GM23338 (cell line): ENCODE measurements at regions not wholly inside any gene's neighbourhood (a gene's known extent, or its start where the extent isn't known, plus 50 kb on each side); places are given as distances from the start of the nearest gene placed in this dataset.

Experiments
- ATAC-seq: fragments of 200-7000 bp; cut with Tn5 transposase; 3 replicates; pipeline ENCODE4 v1.9.1; 2020
- DNase-seq: peaks from one replicate; pipeline ENCODE4 v3.0.0-alpha.2; 2015; ENCODE audit warnings: low spot score
- H2AFZ ChIP-seq: fragments of 200-600 bp; sonication (generic); 2 replicates; pipeline ENCODE4 v1.8.0; 2016; ENCODE audit warnings: antibody characterized with exemption, mild to moderate bottlenecking, moderate library complexity
- H3F3A ChIP-seq: fragments of 200-600 bp; sonication (generic); replicated peaks from 2 replicates; pipeline ENCODE4 v1.8.0; 2017; ENCODE audit warnings: antibody characterized with exemption, mixed run types, low read depth
- H3K27ac ChIP-seq: fragments of 200-600 bp; sonication (generic); 2 replicates; pipeline ENCODE4 v1.6.1; 2016; ENCODE audit warnings: low read depth
- H3K27me3 ChIP-seq: fragments of 200-600 bp; sonication (generic); 2 replicates; pipeline ENCODE4 v1.8.0; 2016; ENCODE audit warnings: mild to moderate bottlenecking, mixed run types, moderate library complexity; ENCODE audit not compliant: insufficient read depth
- H3K36me3 ChIP-seq: fragments of 200-600 bp; sonication (generic); 2 replicates; pipeline ENCODE4 v1.8.0; 2016; ENCODE audit warnings: mild to moderate bottlenecking; ENCODE audit not compliant: insufficient read depth
- H3K4me1 ChIP-seq: fragments of 200-600 bp; sonication (generic); 2 replicates; pipeline ENCODE4 v1.8.0; 2016; ENCODE audit warnings: mild to moderate bottlenecking, moderate library complexity; ENCODE audit not compliant: insufficient read depth
- H3K4me2 ChIP-seq: fragments of 200-600 bp; sonication (generic); 2 replicates; pipeline ENCODE4 v1.7.1; 2017; ENCODE audit warnings: mixed run types
- H3K4me3 ChIP-seq: fragments of 200-600 bp; sonication (generic); 2 replicates; pipeline ENCODE4 v1.6.1; 2016; ENCODE audit warnings: mixed run types
- H3K79me2 ChIP-seq: fragments of 200-600 bp; sonication (generic); replicated peaks from 2 replicates; pipeline ENCODE4 v1.8.0; 2017; ENCODE audit warnings: mild to moderate bottlenecking; ENCODE audit not compliant: insufficient read depth
- H3K9me2 ChIP-seq: fragments of 200-600 bp; sonication (generic); 2 replicates; pipeline ENCODE4 v1.8.0; 2017; ENCODE audit not compliant: insufficient read depth
- H4K20me1 ChIP-seq: fragments of 200-600 bp; sonication (generic); replicated peaks from 2 replicates; pipeline ENCODE4 v1.8.0; 2017; ENCODE audit warnings: mild to moderate bottlenecking; ENCODE audit not compliant: insufficient read depth
- H3K27ac Mint-ChIP-seq: 2 replicates; pipeline ENCODE4 v1.8.0; 2020; ENCODE audit warnings: inconsistent platforms, mild to moderate bottlenecking, moderate library complexity, mixed read lengths
- H3K27me3 Mint-ChIP-seq: 3 replicates; pipeline ENCODE4 v1.8.0; 2022; ENCODE audit warnings: low read depth, mild to moderate bottlenecking, moderate library complexity, mixed read lengths, inconsistent platforms; ENCODE audit not compliant: insufficient read depth, poor library complexity
- H3K36me3 Mint-ChIP-seq: 3 replicates; pipeline ENCODE4 v1.8.0; 2021; ENCODE audit warnings: low read depth, mild to moderate bottlenecking, inconsistent platforms, moderate library complexity, mixed read lengths
- H3K4me1 Mint-ChIP-seq: 3 replicates; pipeline ENCODE4 v1.8.0; 2020; ENCODE audit warnings: mild to moderate bottlenecking, inconsistent platforms, mixed read lengths
- H3K4me3 Mint-ChIP-seq: 3 replicates; pipeline ENCODE4 v1.8.0; 2021; ENCODE audit warnings: moderate library complexity, mild to moderate bottlenecking, inconsistent platforms, mixed read lengths
- H3K9me3 Mint-ChIP-seq: 3 replicates; pipeline ENCODE4 v1.8.0; 2020; ENCODE audit warnings: moderate library complexity, mild to moderate bottlenecking, inconsistent platforms, mixed read lengths
- CTCF ChIP-seq, 2 experiments: fragments of 200-600 bp in 1 of 2; sonication (generic) in 1 of 2; conservative IDR thresholded peaks; 2 replicates each; pipeline versions ENCODE4 v1.5.1 to v1.6.1; 2016 to 2017; ENCODE audit warnings: antibody characterized with exemption in 2 of 2, low read depth in 2 of 2, mild to moderate bottlenecking in 2 of 2, moderate library complexity in 1 of 2
- ETS1 ChIP-seq: IDR thresholded peaks from 2 replicates; pipeline ENCODE4 v1.6.1; 2016; ENCODE audit warnings: antibody characterized with exemption
- EZH2phosphoT487 ChIP-seq: fragments of 200-600 bp; sonication (generic); IDR thresholded peaks from one replicate; pipeline ENCODE4 v1.8.1; 2018; ENCODE audit warnings: antibody characterized with exemption; ENCODE audit not compliant: unreplicated experiment
- NANOG ChIP-seq: IDR thresholded peaks from 2 replicates; pipeline ENCODE4 v1.6.1; 2016; ENCODE audit warnings: antibody characterized with exemption, borderline replicate concordance
- POLR2AphosphoS5 ChIP-seq: IDR thresholded peaks from 2 replicates; pipeline ENCODE4 v1.6.1; 2016; ENCODE audit warnings: antibody characterized with exemption, low read depth
- REST ChIP-seq: IDR thresholded peaks from one replicate; pipeline ENCODE4 v1.6.1; 2018; ENCODE audit warnings: antibody characterized with exemption; ENCODE audit not compliant: unreplicated experiment
- STAT1 ChIP-seq: IDR thresholded peaks from one replicate; pipeline ENCODE4 v1.6.1; 2016; ENCODE audit warnings: antibody characterized with exemption; ENCODE audit not compliant: unreplicated experiment
- ZNF114 ChIP-seq: fragments of 250-450 bp; sonication (Bioruptor Pico); IDR thresholded peaks from 2 replicates; pipeline ENCODE4 v1.5.0; 2020; ENCODE audit warnings: mild to moderate bottlenecking, moderate library complexity
- ZNF331 ChIP-seq: fragments of 250-450 bp; sonication (Bioruptor Pico); IDR thresholded peaks from 2 replicates; pipeline ENCODE4 v1.5.0; 2020; ENCODE audit warnings: low read depth, mild to moderate bottlenecking, moderate library complexity
- ZNF462 ChIP-seq: fragments of 250-450 bp; sonication (Bioruptor Pico); IDR thresholded peaks from 2 replicates; pipeline ENCODE4 v1.5.0; 2020; ENCODE audit warnings: mild to moderate bottlenecking, moderate library complexity

GRCh38 chr11:122345586-122345985, 229.6 kb upstream of the BLID start:
- H3K27me3 ChIP-seq, result no peaks in the 10 kb centered on the region
- Mint-ChIP-seq H3K4me3 (no peak overlapping the region), H3K27ac (no peak overlapping the region), H3K4me1 (0 out of 3 replicates have a peak, but pooled peaks cover 3% of the 10 kb centered on the region), H3K27me3 (no peaks in the 10 kb centered on the region), H3K36me3 (no peaks in the 10 kb centered on the region), H3K9me3 (peaks cover under 1% of the 10 kb centered on the region; the same call in 1 of the 3 replicates)
- no peaks in the 10 kb centered on the region for H3K79me2 ChIP-seq
- 0 out of 2 replicates have a peak, but pooled peaks cover 5% of the 10 kb centered on the region for H3K9me2 ChIP-seq
- DNase-seq (no peak), ATAC-seq (no peak)
- H3K4me3 ChIP-seq, result no peak overlapping the region
- no peak overlapping the region for H3K27ac ChIP-seq
- H3K4me2 ChIP-seq, result no peak overlapping the region
- TF ChIP-seq CTCF (conservative IDR thresholded peaks at IDR 0.05; ENCODE audit: low read depth in 2 of 2), result no peak
- no peak for TF ChIP-seq ZNF462 (CRISPR knock-in tag)
- TF ChIP-seq REST, result no peak
- TF ChIP-seq ZNF114, result no peak
- no peak for TF ChIP-seq ZNF331
- no peak for TF ChIP-seq ETS1
- no peak for TF ChIP-seq POLR2AphosphoS5
- no peak for TF ChIP-seq STAT1
- TF ChIP-seq EZH2phosphoT487, result no peak
- no peak for TF ChIP-seq NANOG
- no peak overlapping the region for H2AFZ ChIP-seq
- no peaks in the 10 kb centered on the region for H3F3A ChIP-seq
- no peaks in the 10 kb centered on the region for H4K20me1 ChIP-seq
- no peaks in the 10 kb centered on the region for H3K36me3 ChIP-seq
- H3K4me1 ChIP-seq, result no peaks in the 10 kb centered on the region
